Loucy (cell line): ENCODE measurements at regions not wholly inside any gene's neighbourhood (a gene's known extent, or its start where the extent isn't known, plus 50 kb on each side); places are given as distances from the start of the nearest gene placed in this dataset.

ENCODE experiments used
- CTCF ChIP-seq: fragments of 200-600 bp; sonication (generic); conservative IDR thresholded peaks from 2 replicates; pipeline ENCODE4 v1.5.1; 2014; ENCODE audit warnings: mild to moderate bottlenecking, antibody characterized with exemption, low read length
- EZH2phosphoT487 ChIP-seq: fragments of 200-600 bp; IDR thresholded peaks from 2 replicates; pipeline ENCODE4 v1.6.1; 2018; ENCODE audit warnings: antibody characterized with exemption, mild to moderate bottlenecking, moderate library complexity, borderline replicate concordance

GRCh38 chr10:5314840-5315239, 49.9 kb upstream of the UCN3 start:
- no peak for TF ChIP-seq CTCF
- TF ChIP-seq EZH2phosphoT487 = no peak
